H1 (cell line): ENCODE measurements at regions not wholly inside any gene's neighbourhood (a gene's known extent, or its start where the extent isn't known, plus 50 kb on each side); places are given as distances from the start of the nearest gene placed in this dataset.

ENCODE experiments used
- CTCF ChIA-PET: fragments of 300-600 bp; sonication (Branson Sonifier 250); formaldehyde crosslinking; loops from one replicate; lab custom pipeline; 2021; ENCODE audit not compliant: partially characterized antibody; lab: Charles Lee
- POLR2A ChIA-PET: fragments of 300-600 bp; sonication (Branson Sonifier 250); formaldehyde crosslinking; loops from one replicate; lab custom pipeline; 2021; ENCODE audit warnings: inconsistent platforms; ENCODE audit not compliant: partially characterized antibody; lab: Charles Lee
- DNase-seq, 2 experiments: peaks; one replicate each; pipeline versions ENCODE4 v3.0.0 to v3.0.0-alpha.2; 2010 to 2022; ENCODE audit warnings: low spot score in 2 of 2, low read depth in 1 of 2, mixed read lengths in 1 of 2
- FAIRE-seq: peaks from 2 replicates; lab custom pipeline; 2011; peaks lifted over from hg19 to GRCh38; lab: Jason Lieb, UNC
- H2AFZ ChIP-seq: 2 replicates; pipeline ENCODE4 v1.8.1; 2012; ENCODE audit warnings: low read length, inconsistent platforms
- H2AK5ac ChIP-seq: 2 replicates; pipeline ENCODE4 v1.6.1; 2013; ENCODE audit warnings: low read depth, low read length
- H2BK120ac ChIP-seq: replicated peaks from 2 replicates; pipeline ENCODE3; 2013; ENCODE audit warnings: low read depth, low read length, inconsistent platforms
- H2BK12ac ChIP-seq: 2 replicates; pipeline ENCODE4 v1.6.1; 2013; ENCODE audit warnings: low read depth, low read length
- H2BK15ac ChIP-seq: 2 replicates; pipeline ENCODE4 v1.6.1; 2013; ENCODE audit warnings: low read length
- H2BK20ac ChIP-seq: 2 replicates; pipeline ENCODE4 v1.6.1; 2013; ENCODE audit warnings: low read length
- H2BK5ac ChIP-seq: 2 replicates; pipeline ENCODE4 v1.6.1; 2013; ENCODE audit warnings: low read depth, low read length
- H3K14ac ChIP-seq: 2 replicates; pipeline ENCODE4 v1.6.1; 2013; ENCODE audit warnings: inconsistent platforms; ENCODE audit not compliant: insufficient read length
- H3K18ac ChIP-seq: 2 replicates; pipeline ENCODE4 v1.6.1; 2013; ENCODE audit warnings: low read length; ENCODE audit errors: extremely low read depth
- H3K23ac ChIP-seq: 2 replicates; pipeline ENCODE4 v1.6.1; 2013; ENCODE audit warnings: inconsistent platforms; ENCODE audit not compliant: insufficient read length
- H3K23me2 ChIP-seq: 2 replicates; pipeline ENCODE4 v1.6.1; 2013; ENCODE audit warnings: low read depth, low read length
- H3K27ac ChIP-seq: 2 replicates; pipeline ENCODE4 v1.6.1; 2011; ENCODE audit warnings: low read depth, low read length, inconsistent platforms
- H3K27me3 ChIP-seq, 4 experiments: replicated peaks in 1 of 4; 1 replicate in 1 of 4; 2 replicates in 3 of 4; pipeline versions ENCODE4 v1.6.1 to v1.8.1; 2011 to 2013; ENCODE audit warnings: low read length in 3 of 4, mild to moderate bottlenecking in 3 of 4, inconsistent platforms in 2 of 4, mixed read lengths in 2 of 4, moderate library complexity in 1 of 4; ENCODE audit not compliant: control insufficient read depth in 3 of 4, insufficient read depth in 3 of 4; ENCODE audit errors: extremely low read depth in 1 of 4
- H3K36me3 ChIP-seq, 4 experiments: 2 replicates each; pipeline versions ENCODE4 v1.6.1 to v1.8.1; 2011 to 2013; ENCODE audit warnings: mild to moderate bottlenecking in 4 of 4, low read length in 3 of 4, moderate library complexity in 2 of 4, control low read depth in 1 of 4, inconsistent platforms in 1 of 4; ENCODE audit not compliant: insufficient read depth in 4 of 4, control insufficient read depth in 2 of 4
- H3K4ac ChIP-seq: replicated peaks from 2 replicates; pipeline ENCODE3; 2013; ENCODE audit warnings: low read length, low read depth, mixed read lengths, inconsistent platforms; ENCODE audit not compliant: insufficient read length
- H3K4me1 ChIP-seq, 4 experiments: replicated peaks in 1 of 4; 1 replicate in 1 of 4; 2 replicates in 3 of 4; pipeline versions ENCODE4 v1.6.1 to v1.8.1; 2011 to 2013; ENCODE audit warnings: low read length in 3 of 4, inconsistent platforms in 2 of 4, mixed read lengths in 1 of 4; ENCODE audit not compliant: insufficient read depth in 4 of 4, control insufficient read depth in 3 of 4
- H3K4me2 ChIP-seq, 2 experiments: 2 replicates each; pipeline versions ENCODE4 v1.6.1 to v1.8.1; 2011 to 2013; ENCODE audit warnings: low read depth in 2 of 2, low read length in 2 of 2, control low read depth in 1 of 2, inconsistent platforms in 1 of 2, mild to moderate bottlenecking in 1 of 2; ENCODE audit not compliant: insufficient read depth in 1 of 2
- H3K4me3 ChIP-seq, 4 experiments: fragments of 200-600, 300-600 bp in 1 of 4; sonication (generic), shearing (Covaris generic), sonication (Bioruptor Twin) in 1 of 4; 2 replicates each; pipeline versions ENCODE4 v1.5.1 to v1.8.1; 2011 to 2016; ENCODE audit warnings: low read length in 4 of 4, low read depth in 3 of 4, control low read depth in 2 of 4, inconsistent platforms in 2 of 4, mild to moderate bottlenecking in 2 of 4, mixed read lengths in 1 of 4, moderate library complexity in 1 of 4; ENCODE audit not compliant: insufficient read depth in 2 of 4; ENCODE audit errors: extremely low read depth in 1 of 4
- H3K56ac ChIP-seq: replicated peaks from 2 replicates; pipeline ENCODE3; 2013; ENCODE audit warnings: low read depth, mild to moderate bottlenecking, mixed read lengths, low read length, inconsistent platforms; ENCODE audit not compliant: insufficient read length
- H3K79me1 ChIP-seq: 2 replicates; pipeline ENCODE4 v1.6.1; 2013; ENCODE audit warnings: low read depth, low read length, control low read depth
- H3K79me2 ChIP-seq, 2 experiments: 2 replicates each; pipeline versions ENCODE4 v1.6.1 to v1.8.1; 2012 to 2013; ENCODE audit warnings: low read length in 2 of 2, mild to moderate bottlenecking in 2 of 2, inconsistent platforms in 1 of 2; ENCODE audit not compliant: insufficient read depth in 2 of 2, control insufficient read depth in 1 of 2
- H3K9ac ChIP-seq, 4 experiments: replicated peaks in 1 of 4; 1 replicate in 1 of 4; 2 replicates in 3 of 4; pipeline versions ENCODE4 v1.6.1 to v1.8.1; 2011 to 2013; ENCODE audit warnings: low read depth in 3 of 4, low read length in 3 of 4, control low read depth in 2 of 4, mild to moderate bottlenecking in 2 of 4, moderate library complexity in 2 of 4, inconsistent platforms in 1 of 4; ENCODE audit errors: extremely low read depth in 1 of 4
- H3K9me3 ChIP-seq, 2 experiments: 2 replicates each; pipeline versions ENCODE4 v1.6.1 to v1.8.1; 2012 to 2013; ENCODE audit warnings: mild to moderate bottlenecking in 2 of 2, moderate library complexity in 2 of 2, control low read depth in 1 of 2, inconsistent platforms in 1 of 2, low read depth in 1 of 2, low read length in 1 of 2, mixed read lengths in 1 of 2; ENCODE audit not compliant: insufficient read depth in 2 of 2
- H4K20me1 ChIP-seq, 2 experiments: replicated peaks in 1 of 2; 2 replicates each; pipeline versions ENCODE3 to v1.8.1; 2011 to 2013; ENCODE audit warnings: inconsistent platforms in 2 of 2, low read length in 2 of 2, mild to moderate bottlenecking in 1 of 2; ENCODE audit not compliant: insufficient read depth in 2 of 2, control insufficient read depth in 1 of 2
- H4K5ac ChIP-seq: 2 replicates; pipeline ENCODE4 v1.6.1; 2013; ENCODE audit warnings: low read length, low read depth, mixed read lengths, inconsistent platforms; ENCODE audit not compliant: insufficient read length
- H4K8ac ChIP-seq: 2 replicates; pipeline ENCODE4 v1.8.0; 2013; ENCODE audit warnings: mild to moderate bottlenecking, moderate library complexity, low read length, inconsistent platforms; ENCODE audit not compliant: insufficient read depth; ENCODE audit errors: extremely low read depth
- H4K91ac ChIP-seq: replicated peaks from 2 replicates; pipeline ENCODE3; 2013; ENCODE audit warnings: low read length, mixed read lengths, inconsistent platforms; ENCODE audit not compliant: insufficient read length
- BCL11A ChIP-seq, 2 experiments: IDR thresholded peaks; one replicate each; pipeline ENCODE4 v1.6.1; 2011; ENCODE audit warnings: low read depth in 2 of 2, low read length in 2 of 2, mild to moderate bottlenecking in 2 of 2
- E2F6 ChIP-seq: IDR thresholded peaks from 2 replicates; pipeline ENCODE4 v1.6.1; 2012; ENCODE audit warnings: inconsistent platforms
- GTF2F1 ChIP-seq: IDR thresholded peaks from 2 replicates; pipeline ENCODE4 v1.6.1; 2012; ENCODE audit warnings: low read depth, low read length, improper control_type of control experiment, borderline replicate concordance
- KDM1A ChIP-seq: fragments of 200-600, 300-600 bp; sonication (generic); IDR thresholded peaks from 2 replicates; pipeline ENCODE4 v1.7.1; 2016; ENCODE audit warnings: mild to moderate bottlenecking, low read length, borderline replicate concordance
- KDM5A ChIP-seq: fragments of 200-600 bp; IDR thresholded peaks from 2 replicates; pipeline ENCODE4 v1.7.1; 2012; ENCODE audit warnings: mild to moderate bottlenecking, low read length, inconsistent platforms, mixed read lengths
- MAFK ChIP-seq: IDR thresholded peaks from 2 replicates; pipeline ENCODE4 v1.6.1; 2012; ENCODE audit warnings: low read depth, mild to moderate bottlenecking, improper control_type of control experiment, low read length
- POU5F1 ChIP-seq: IDR thresholded peaks from 2 replicates; pipeline ENCODE4 v1.6.1; 2011; ENCODE audit warnings: low read depth, mild to moderate bottlenecking, low read length, moderate library complexity
- RNF2 ChIP-seq: fragments of 200-900, 300-1000 bp; sonication (generic); IDR thresholded peaks from 2 replicates; pipeline ENCODE4 v1.7.1; 2016; ENCODE audit warnings: borderline replicate concordance, low read depth, mild to moderate bottlenecking, antibody characterized with exemption, low read length; ENCODE audit not compliant: poor library complexity, severe bottlenecking; ENCODE audit errors: missing control alignments
- SAP30 ChIP-seq: fragments of 300-600 bp; sonication (generic); IDR thresholded peaks from 2 replicates; pipeline ENCODE4 v1.7.1; 2012; ENCODE audit warnings: low read length, moderate library complexity, mild to moderate bottlenecking, inconsistent platforms; ENCODE audit not compliant: insufficient read depth, insufficient replicate concordance
- SIX5 ChIP-seq: IDR thresholded peaks from 2 replicates; pipeline ENCODE4 v1.6.1; 2011; ENCODE audit warnings: mild to moderate bottlenecking, low read depth, low read length
- SP2 ChIP-seq: IDR thresholded peaks from 2 replicates; pipeline ENCODE4 v1.6.1; 2012; ENCODE audit warnings: mild to moderate bottlenecking, low read length, inconsistent platforms
- SP4 ChIP-seq: IDR thresholded peaks from 2 replicates; pipeline ENCODE4 v1.6.1; 2012; ENCODE audit warnings: low read length, inconsistent platforms
- TAF1 ChIP-seq: IDR thresholded peaks from 2 replicates; pipeline ENCODE4 v1.6.1; 2011; ENCODE audit warnings: mild to moderate bottlenecking, low read depth, low read length
- WGBS, 2 experiments: shearing (Covaris generic) in 1 of 2; methylation state at CpG; one replicate each; pipeline versions ENCODE4 v1.1.6 to v1.1.7; 2013 to 2015; ENCODE audit warnings: low lambda C conversion rate in 2 of 2, mixed read lengths in 2 of 2, inconsistent platforms in 1 of 2, low coverage in 1 of 2, missing lambda C conversion rate in 1 of 2; ENCODE audit not compliant: insufficient replicate concordance in 2 of 2, insufficient coverage in 1 of 2, insufficient read length in 1 of 2; ENCODE audit errors: extremely low coverage in 1 of 2, missing lambda C conversion rate in 1 of 2; 5-methylcytosine and 5-hydroxymethylcytosine counted together
- TF ChIP-seq, protein P1 (sequence below): IDR thresholded peaks from 2 replicates; pipeline ENCODE4 v1.6.1; 2012; ENCODE audit warnings: inconsistent platforms

DNA sequence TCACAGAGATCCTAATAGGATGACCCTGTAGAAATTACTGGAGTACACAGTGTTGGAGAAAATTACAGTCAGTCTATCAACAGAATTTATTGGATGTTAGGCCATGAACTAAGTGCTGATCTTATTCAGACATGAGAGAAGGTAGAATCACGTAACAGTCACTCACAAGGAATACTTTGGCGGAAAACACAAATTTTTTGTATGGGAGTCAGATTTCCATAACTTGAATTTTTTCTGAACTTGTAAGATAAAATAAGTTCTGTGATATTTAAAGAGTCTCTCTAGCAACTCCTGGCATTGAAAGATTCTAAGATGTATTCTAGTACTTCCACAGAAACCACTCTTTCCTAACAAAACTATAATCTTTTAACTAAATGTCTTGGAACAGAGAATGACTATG, 178.8 kb upstream of the MME start:
- Histone ChIP-seq H2BK15ac (no peak overlapping the region), H3K4ac (no peak overlapping the region), H2AFZ (no peak overlapping the region), H3K36me3 (no peaks in the 10 kb centered on the region), H3K27me3 (peaks cover 0 to 1% (median 0%) of the 10 kb centered on the region in 4 experiments; a peak in 1 of 7 replicates), H2BK120ac (no peak overlapping the region), H2AK5ac (no peak overlapping the region), H3K79me2 (no peaks in the 10 kb centered on the region), H2BK12ac (no peak overlapping the region), H3K18ac (no peak overlapping the region), H3K9ac (no peak overlapping the region), H4K5ac (no peak overlapping the region), H3K79me1 (no peaks in the 10 kb centered on the region), H4K8ac (no peak overlapping the region), H3K56ac (no peak overlapping the region), H4K91ac (no peak overlapping the region), H3K4me1 (no peaks in the 10 kb centered on the region), H2BK5ac (no peak overlapping the region), H4K20me1 (no peaks in the 10 kb centered on the region), H3K14ac (no peak overlapping the region), H3K4me2 (no peak overlapping the region), H2BK20ac (no peak overlapping the region), H3K23me2 (no peaks in the 10 kb centered on the region), H3K23ac (no peak overlapping the region), H3K4me3 (no peak overlapping the region), H3K9me3 (no peaks in the 10 kb centered on the region), H3K27ac (no peak overlapping the region)
- CTCF ChIA-PET = interaction anchor here (0.6 to 1.5 kb wide), 2 partner anchors 18 to 200 kb away, joined by 3 to 4 read pairs; no protein-coding TSS in a partner anchor
- DNase-seq (no peak), FAIRE-seq (no peak)
- WGBS, 2 experiments = 90% methylated on average over 2 of the region's 2 CpGs; no CpG with 5 or more reads in 1 of the 2 experiments
- POLR2A ChIA-PET = no interaction called here
- TF ChIP-seq SAP30 (no peak), BCL11A (IDR thresholded peaks at IDR 0.05; ENCODE audit: low read depth in 2 of 2, low read length in 2 of 2) (no peak), KDM1A (no peak), E2F6 (no peak), POU5F1 (no peak), TAF1 (no peak), MAFK (no peak), GTF2F1 (no peak), RNF2 (no peak), SP4 (no peak), SIX5 (no peak), SP2 (no peak), KDM5A (no peak)
- TF ChIP-seq, protein P1, sequence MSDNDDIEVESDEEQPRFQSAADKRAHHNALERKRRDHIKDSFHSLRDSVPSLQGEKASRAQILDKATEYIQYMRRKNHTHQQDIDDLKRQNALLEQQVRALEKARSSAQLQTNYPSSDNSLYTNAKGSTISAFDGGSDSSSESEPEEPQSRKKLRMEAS = no peak
